ENCODE measurements at regions not wholly inside any gene's neighbourhood (a gene's known extent, or its start where the extent isn't known, plus 50 kb on each side); places are given as distances from the start of the nearest gene placed in this dataset.

DNA sequence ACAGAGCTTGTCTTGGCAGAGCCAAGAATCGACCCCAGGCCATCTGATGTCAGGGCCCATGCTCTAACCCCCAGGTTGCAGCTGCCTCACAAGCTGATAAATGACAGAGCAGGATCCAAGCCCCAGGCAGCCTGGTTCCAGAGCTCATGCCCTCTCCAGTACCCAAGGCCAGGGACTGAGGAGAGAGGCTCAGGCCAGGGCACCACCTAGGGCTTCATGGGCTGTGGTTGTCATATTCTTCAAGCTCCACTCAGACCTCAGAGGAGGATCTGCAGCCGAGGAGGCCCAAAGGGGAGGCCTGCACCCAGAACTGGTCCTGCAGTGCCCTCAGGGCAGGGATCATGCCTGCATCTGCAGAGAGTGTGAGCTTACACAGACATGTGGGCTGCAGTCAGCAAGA is 301.1 kb downstream of the MATN1 start:
- Mint-ChIP-seq H3K4me3 (no peak overlapping the region), H3K27ac (no peak overlapping the region), H3K9me3 (no peaks in the 10 kb centered on the region), H3K27me3 (ENCODE audit: insufficient read depth) (peaks cover 2% of the 10 kb centered on the region), H3K4me1 (ENCODE audit: low read depth) (no peaks in the 10 kb centered on the region), H3K36me3 (ENCODE audit: low read depth) (no peaks in the 10 kb centered on the region)
- DNase-seq (ENCODE audit: low spot score), result no peak
- intact Hi-C loops (cut with micrococcal nuclease), result no loop called here

DNA sequence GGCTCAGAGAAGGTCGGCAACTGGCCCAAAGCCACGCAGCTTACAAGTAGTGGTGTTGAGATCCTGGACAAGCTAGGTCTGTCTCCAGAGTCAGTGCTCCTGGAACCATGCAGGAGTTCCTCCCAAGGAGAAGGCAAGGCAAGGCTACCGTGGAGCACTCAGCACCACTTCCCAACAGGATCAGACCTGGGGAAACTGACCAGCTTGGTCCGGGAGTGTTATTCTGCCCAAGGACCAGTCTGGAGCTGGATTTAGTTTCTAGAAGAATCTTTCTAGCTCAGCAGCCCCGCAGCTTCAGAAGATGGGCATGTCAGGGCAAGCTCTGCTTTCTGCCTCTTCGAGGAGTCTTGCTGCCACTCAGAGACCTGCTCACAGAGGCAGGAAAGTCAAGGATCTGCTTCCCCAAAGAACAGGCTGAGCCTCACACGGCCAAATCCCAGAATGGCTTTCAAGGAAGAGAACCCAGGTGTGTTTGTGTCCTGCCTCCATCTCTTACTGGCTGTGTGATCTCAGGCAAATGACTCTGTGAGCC is 302.8 kb downstream of the MATN1 start:
- Mint-ChIP-seq H3K27ac (no peak overlapping the region), H3K9me3 (no peaks in the 10 kb centered on the region), H3K27me3 (ENCODE audit: insufficient read depth) (peaks cover 2% of the 10 kb centered on the region), H3K4me1 (ENCODE audit: low read depth) (no peaks in the 10 kb centered on the region), H3K36me3 (ENCODE audit: low read depth) (no peaks in the 10 kb centered on the region), H3K4me3 (no peak overlapping the region)
- intact Hi-C loops (cut with micrococcal nuclease), result no loop called here
- DNase-seq (ENCODE audit: low spot score), result no peak

DNA sequence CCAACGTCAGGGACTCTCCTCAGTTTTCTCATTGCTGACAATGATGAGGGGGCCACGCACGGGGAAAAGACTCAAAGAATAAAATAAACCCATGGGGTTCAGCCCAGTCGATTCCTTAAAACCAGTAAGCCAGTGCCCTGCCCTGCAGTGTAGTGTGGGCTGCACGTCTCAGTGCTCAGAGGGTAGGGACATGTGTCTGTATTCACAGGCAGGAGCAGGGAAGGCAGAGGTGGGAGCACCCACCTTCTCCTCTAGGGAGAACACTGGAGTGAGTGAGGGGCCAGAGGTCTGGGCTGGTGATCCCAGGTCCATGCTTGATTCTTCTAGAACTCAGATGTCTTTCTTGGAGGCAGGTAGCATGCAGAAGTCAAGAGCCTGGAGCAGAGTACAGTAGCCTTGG is 303.6 kb downstream of the MATN1 start:
- H3K36me3 Mint-ChIP-seq (ENCODE audit: low read depth), result no peaks in the 10 kb centered on the region
- no peak overlapping the region for H3K27ac Mint-ChIP-seq
- peaks cover 3% of the 10 kb centered on the region for H3K27me3 Mint-ChIP-seq (ENCODE audit: insufficient read depth)
- no peak for DNase-seq (ENCODE audit: low spot score)
- H3K4me1 Mint-ChIP-seq (ENCODE audit: low read depth), result no peaks in the 10 kb centered on the region
- intact Hi-C loops (cut with micrococcal nuclease), result no loop called here
- no peaks in the 10 kb centered on the region for H3K9me3 Mint-ChIP-seq
- H3K4me3 Mint-ChIP-seq, result no peak overlapping the region

DNA sequence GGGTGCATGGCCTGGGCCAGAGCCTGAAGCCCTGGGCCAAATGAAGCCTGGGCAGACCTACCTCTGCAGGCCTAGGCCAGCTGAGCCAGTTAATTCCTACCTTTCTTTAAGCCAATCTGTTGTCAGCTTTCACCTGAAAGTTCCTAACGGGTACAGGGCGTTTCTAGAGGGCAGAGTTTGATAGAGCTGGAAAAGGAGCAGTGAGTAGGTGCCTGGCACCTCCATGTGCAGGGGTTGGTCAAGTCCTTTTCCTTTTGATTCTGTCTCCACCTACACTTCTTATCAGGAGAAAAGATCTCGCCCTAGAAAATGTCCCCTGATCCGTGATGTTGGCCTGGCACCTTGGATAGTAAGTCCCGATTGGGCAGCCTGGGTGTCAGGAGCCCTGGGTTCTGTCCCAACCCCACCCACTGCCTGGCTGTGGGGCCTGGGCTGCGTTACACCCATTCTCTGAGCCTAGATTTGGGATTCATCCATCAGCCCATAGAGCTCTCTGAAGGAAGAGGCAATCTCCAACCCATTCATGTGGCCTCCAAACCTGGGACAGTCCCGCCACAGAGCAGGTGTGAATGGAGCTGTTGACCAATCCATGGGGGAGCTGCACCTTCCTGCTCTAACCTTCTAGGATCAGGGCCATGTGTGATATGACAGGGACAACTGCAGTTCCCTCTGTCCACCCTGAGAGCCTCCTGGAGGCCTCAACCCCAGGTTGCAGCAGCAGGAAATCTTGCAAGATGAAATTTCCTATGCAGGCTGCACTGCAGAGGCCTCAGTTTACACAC is 304.3 kb downstream of the MATN1 start:
- Mint-ChIP-seq H3K27me3 (ENCODE audit: insufficient read depth) (peaks cover 3% of the 10 kb centered on the region), H3K4me3 (no peak overlapping the region), H3K9me3 (no peaks in the 10 kb centered on the region), H3K27ac (no peak overlapping the region), H3K4me1 (ENCODE audit: low read depth) (no peaks in the 10 kb centered on the region), H3K36me3 (ENCODE audit: low read depth) (no peaks in the 10 kb centered on the region)
- no peak for DNase-seq (ENCODE audit: low spot score)
- intact Hi-C loops (cut with micrococcal nuclease), result no loop called here

DNA sequence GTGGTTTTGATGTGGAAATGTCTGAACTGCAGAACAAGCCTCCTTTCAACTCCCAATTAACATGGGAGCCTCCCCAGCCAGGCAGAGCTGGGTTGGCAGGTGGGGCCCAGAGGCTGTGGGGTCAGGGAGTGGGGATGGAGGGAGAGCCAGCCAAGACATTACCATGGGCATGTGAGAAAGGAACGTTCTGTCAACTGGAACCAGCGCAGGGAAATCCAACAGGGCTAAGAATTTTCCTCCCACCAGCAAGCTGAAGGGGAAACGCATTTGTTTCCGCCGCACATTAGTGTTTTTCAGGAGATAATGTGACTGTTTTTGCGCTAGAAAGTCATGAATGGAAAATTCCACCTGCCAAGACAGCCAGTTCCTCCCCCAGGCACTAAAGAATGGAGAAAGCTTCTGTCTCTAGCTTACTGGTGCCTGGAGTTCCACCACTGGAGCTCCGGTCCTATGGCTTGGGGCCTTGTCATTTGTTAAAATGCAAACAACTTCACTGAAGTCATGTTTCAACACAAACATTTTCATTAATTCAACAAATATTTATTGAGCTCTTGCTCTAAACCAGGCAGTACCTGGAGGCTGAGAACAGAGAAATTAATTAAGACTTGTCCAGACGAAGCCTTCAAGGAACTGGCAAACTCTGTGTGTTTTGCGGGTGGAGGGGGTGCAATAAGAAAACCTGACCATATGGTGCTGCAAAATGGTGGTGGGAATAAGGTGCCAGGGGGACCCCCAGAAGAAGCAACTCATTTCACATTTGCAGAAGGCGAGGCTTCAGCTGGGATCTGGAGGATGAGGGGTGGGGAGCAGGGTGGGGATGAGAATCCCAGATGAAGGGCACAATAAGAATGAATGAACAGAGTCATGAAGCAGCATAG is 305.1 kb downstream of the MATN1 start:
- H3K4me3 Mint-ChIP-seq, result no peak overlapping the region
- no peak overlapping the region for H3K27ac Mint-ChIP-seq
- no peaks in the 10 kb centered on the region for H3K9me3 Mint-ChIP-seq
- no peaks in the 10 kb centered on the region for H3K36me3 Mint-ChIP-seq (ENCODE audit: low read depth)
- intact Hi-C loops (cut with micrococcal nuclease), result no loop called here
- H3K4me1 Mint-ChIP-seq (ENCODE audit: low read depth), result no peaks in the 10 kb centered on the region
- H3K27me3 Mint-ChIP-seq (ENCODE audit: insufficient read depth), result peaks cover 3% of the 10 kb centered on the region
- DNase-seq (ENCODE audit: low spot score), result no peak

DNA sequence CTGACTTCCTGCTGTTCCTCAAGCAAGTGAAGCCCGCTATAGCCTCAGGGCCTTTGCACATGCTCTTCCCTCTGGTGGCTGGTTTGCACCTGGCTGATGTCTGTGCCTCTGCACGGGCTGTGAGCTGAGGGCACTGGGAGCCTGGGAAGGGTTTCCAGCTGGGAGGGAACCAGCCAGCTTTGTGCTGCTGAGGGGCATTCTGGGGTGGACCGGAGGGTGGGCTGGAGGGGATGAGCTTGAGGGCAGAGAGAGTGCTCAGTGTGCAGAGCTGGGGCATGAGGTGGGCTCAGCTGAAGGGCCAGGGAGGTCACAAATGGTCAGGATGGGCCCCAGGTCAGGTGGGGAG is 305.7 kb downstream of the MATN1 start:
- no peak for DNase-seq (ENCODE audit: low spot score)
- intact Hi-C loops (cut with micrococcal nuclease), result no loop called here
- no peaks in the 10 kb centered on the region for H3K36me3 Mint-ChIP-seq (ENCODE audit: low read depth)
- no peaks in the 10 kb centered on the region for H3K4me1 Mint-ChIP-seq (ENCODE audit: low read depth)
- peaks cover 3% of the 10 kb centered on the region for H3K27me3 Mint-ChIP-seq (ENCODE audit: insufficient read depth)
- no peaks in the 10 kb centered on the region for H3K9me3 Mint-ChIP-seq
- no peak overlapping the region for H3K4me3 Mint-ChIP-seq
- H3K27ac Mint-ChIP-seq, result no peak overlapping the region

DNA sequence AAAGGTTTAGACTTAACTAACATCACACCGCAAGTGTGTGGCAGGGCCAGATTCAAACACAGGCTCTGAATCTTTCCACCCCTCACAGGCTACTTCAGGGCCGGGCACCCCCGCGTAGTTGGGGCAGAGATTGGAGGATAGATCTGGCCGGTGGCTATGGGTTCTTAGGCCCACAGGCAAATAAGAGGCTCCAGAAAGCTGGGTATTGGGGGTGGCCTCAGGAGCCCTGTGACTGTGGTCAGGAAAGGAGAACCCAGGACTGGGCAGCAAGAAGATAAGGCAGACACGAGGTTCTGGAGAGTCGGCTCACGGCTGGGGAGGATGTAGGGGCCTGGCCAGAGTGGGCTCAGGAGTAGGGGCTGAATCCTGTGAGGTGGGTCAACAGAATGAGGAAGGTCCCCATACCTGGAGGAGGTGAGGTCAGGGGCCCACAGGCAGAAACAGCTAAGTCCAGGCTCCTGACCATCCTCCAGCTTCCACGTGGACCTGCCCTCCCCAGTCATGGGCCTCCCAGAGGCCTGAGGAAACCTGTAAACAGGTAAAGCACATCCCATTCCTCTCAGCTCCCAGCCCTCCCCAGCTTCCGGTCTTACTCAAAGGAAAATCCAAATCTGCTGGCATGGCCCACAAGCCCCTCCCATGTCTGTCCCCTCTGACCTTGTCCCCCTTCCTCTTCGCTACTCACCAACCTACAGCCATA is 306.2 kb downstream of the MATN1 start:
- no peak for DNase-seq (ENCODE audit: low spot score)
- H3K27ac Mint-ChIP-seq, result no peak overlapping the region
- peaks cover 3% of the 10 kb centered on the region for H3K27me3 Mint-ChIP-seq (ENCODE audit: insufficient read depth)

DNA sequence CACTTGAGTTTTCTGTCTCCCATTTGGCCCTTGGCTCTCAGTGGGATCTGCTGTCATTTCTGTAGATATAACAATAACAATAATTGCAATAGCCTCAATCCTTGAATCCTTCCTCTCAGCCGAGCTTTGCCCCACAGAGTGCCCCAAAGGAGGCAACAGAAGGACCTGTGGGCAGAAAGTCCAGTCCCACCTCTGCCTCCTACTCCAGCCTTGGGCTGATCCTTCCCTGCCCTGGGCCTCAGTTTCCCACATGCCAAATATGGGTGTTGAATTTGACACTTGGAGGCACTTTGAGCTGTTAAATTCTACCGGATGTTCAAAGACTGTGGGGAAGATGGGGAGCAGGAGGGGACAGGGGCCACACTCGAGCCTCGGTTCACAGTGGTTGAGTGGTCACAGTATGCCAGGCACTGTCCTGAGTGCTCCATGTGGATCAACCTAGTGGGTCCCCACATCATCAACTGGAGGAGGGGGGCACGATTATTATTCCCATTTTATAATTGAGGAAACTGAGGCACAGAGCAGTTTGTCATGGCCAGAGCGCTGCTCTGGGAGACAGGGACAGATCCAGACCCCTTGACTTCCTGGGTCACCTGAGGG is 307.1 kb downstream of the MATN1 start:
- Mint-ChIP-seq H3K27me3 (ENCODE audit: insufficient read depth) (peaks cover 3% of the 10 kb centered on the region), H3K9me3 (no peaks in the 10 kb centered on the region)
- DNase-seq (ENCODE audit: low spot score), result no peak

More for the DNA sequence above, 306.2 kb downstream of the MATN1 start:
- intact Hi-C loops (cut with micrococcal nuclease), result no loop called here
- Mint-ChIP-seq H3K4me3 (no peak overlapping the region), H3K4me1 (ENCODE audit: low read depth) (no peaks in the 10 kb centered on the region), H3K9me3 (no peaks in the 10 kb centered on the region), H3K36me3 (ENCODE audit: low read depth) (no peaks in the 10 kb centered on the region)

DNA sequence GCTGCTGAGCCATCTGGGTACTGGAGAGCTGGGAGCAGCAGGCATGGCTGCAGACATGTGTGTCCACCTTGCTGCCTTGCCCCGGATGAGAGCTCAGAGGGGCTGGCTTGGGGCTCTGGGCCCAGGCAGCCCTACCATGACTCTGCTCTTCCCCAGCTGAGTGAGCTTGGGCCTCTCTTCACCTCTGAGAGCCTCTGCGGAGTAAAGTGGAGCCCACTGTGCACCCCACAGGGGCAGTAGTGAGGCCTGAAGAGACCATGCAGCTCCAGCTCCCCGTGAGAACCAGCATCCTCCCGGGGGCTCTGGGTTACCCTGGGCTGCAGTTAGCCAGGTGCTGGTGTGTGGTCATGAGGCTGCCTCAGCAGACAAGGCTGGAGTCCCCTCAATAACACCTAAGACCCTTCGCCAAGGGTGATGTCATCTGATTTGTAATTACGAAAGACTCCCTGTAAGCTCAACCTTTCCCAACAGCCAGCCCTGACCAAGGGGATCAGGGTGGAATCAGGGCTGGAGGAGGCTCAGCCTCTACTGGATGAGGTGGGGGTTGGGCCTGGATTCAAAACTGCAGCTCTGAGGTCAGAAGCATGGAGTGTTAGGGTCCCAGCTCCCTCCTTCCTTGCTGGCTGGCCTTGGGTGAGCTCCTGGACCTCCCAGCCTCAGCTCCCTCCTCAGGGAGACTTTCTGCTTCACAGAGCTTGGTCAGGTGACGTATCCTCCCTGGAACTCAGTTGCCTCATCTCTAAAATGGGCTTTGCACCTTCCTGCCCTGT is 308.0 kb downstream of the MATN1 start:
- no peak overlapping the region for H3K27ac Mint-ChIP-seq
- no peaks in the 10 kb centered on the region for H3K9me3 Mint-ChIP-seq
- H3K27me3 Mint-ChIP-seq (ENCODE audit: insufficient read depth), result peaks cover 3% of the 10 kb centered on the region
- no peak overlapping the region for H3K4me3 Mint-ChIP-seq
- intact Hi-C loops (cut with micrococcal nuclease), result no loop called here
- no peak for DNase-seq (ENCODE audit: low spot score)
- H3K36me3 Mint-ChIP-seq (ENCODE audit: low read depth), result no peaks in the 10 kb centered on the region
- no peaks in the 10 kb centered on the region for H3K4me1 Mint-ChIP-seq (ENCODE audit: low read depth)

More for the DNA sequence above, 307.1 kb downstream of the MATN1 start:
- Mint-ChIP-seq H3K27ac (no peak overlapping the region), H3K4me1 (ENCODE audit: low read depth) (no peaks in the 10 kb centered on the region), H3K4me3 (no peak overlapping the region), H3K36me3 (ENCODE audit: low read depth) (no peaks in the 10 kb centered on the region)
- intact Hi-C loops (cut with micrococcal nuclease), result no loop called here

DNA sequence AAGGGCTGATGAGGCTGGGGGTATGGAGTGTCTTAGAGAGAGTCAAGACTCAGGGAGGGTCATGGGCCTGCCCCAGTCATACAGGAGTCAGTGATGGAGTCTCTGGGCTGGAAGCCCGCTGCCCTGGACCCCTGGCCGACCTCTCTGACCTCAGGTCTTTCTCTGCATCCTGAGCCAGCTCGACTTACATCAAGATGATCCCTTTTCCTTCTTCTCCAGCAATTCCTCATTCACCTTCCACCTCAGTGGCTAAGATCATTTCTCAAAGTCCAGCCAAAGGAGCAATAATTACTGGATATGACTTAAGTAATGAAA is 308.6 kb downstream of the MATN1 start:
- no peaks in the 10 kb centered on the region for H3K4me1 Mint-ChIP-seq (ENCODE audit: low read depth)
- intact Hi-C loops (cut with micrococcal nuclease), result no loop called here
- no peak for DNase-seq (ENCODE audit: low spot score)
- H3K27me3 Mint-ChIP-seq (ENCODE audit: insufficient read depth), result peaks cover 6% of the 10 kb centered on the region
- H3K36me3 Mint-ChIP-seq (ENCODE audit: low read depth), result no peaks in the 10 kb centered on the region
- H3K9me3 Mint-ChIP-seq, result no peaks in the 10 kb centered on the region
- H3K27ac Mint-ChIP-seq, result no peak overlapping the region
- no peak overlapping the region for H3K4me3 Mint-ChIP-seq

DNA sequence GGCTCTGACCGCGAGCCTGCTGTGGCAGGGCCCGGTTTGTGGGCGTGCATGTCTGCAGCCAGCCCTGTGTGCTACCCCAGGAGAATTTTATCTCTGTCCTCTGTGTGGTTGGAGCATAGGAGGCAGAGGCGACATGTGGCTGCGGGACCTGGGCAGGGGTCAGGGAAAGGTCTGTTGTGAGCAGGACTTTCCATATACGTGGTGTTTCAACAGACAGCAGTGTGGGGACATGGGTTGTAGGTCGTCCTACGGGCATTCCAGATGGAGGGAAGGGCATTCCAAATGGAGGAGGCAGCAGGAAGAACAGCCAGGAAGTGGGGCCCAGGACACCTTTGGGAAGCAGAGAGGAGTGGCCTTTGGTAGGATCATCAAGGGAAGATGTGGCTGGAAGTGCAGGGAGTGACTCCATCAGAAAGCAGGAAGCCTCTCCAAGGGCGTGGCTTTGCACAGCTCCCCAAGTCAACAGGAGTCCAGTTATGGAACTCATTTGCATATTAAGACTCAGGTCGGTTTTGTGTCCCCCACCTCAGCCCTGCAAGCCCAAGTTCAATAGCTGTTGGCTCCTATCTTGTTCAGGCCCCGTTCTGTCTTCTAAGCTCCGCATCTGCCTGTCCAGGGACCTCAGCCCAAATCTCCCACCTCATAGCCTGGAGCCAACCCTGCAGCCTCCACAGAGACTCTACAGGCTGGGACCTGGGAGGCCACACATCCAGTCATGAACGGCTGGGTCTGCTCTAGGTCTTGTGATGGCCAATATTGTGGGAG is 309.1 kb downstream of the MATN1 start:
- no peak overlapping the region for H3K4me3 Mint-ChIP-seq
- H3K27me3 Mint-ChIP-seq (ENCODE audit: insufficient read depth), result peaks cover 6% of the 10 kb centered on the region
- no peak for DNase-seq (ENCODE audit: low spot score)
- H3K9me3 Mint-ChIP-seq, result no peaks in the 10 kb centered on the region
- no peaks in the 10 kb centered on the region for H3K4me1 Mint-ChIP-seq (ENCODE audit: low read depth)
- intact Hi-C loops (cut with micrococcal nuclease), result no loop called here
- H3K27ac Mint-ChIP-seq, result no peak overlapping the region
- no peaks in the 10 kb centered on the region for H3K36me3 Mint-ChIP-seq (ENCODE audit: low read depth)

DNA sequence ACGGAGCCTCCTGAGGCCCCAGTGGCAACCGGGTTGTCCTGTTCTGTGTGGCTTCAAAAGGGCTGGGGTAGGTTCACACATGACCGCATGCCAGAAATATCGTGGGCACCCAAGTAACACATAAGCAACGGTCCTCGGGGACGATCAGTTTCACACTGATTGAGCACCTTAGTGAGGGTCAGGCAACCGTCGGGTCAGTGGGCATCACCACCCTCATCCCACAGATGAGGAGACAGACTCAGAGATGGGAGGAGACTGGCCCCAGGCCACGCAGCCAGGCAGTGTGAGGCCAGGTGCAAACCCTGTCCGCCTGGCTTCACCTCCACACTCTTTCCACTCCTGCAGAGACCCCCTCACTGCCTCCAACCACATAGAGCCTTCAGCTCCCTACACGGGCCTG is 309.8 kb downstream of the MATN1 start:
- Mint-ChIP-seq H3K36me3 (ENCODE audit: low read depth) (no peaks in the 10 kb centered on the region), H3K4me1 (ENCODE audit: low read depth) (no peaks in the 10 kb centered on the region), H3K4me3 (no peak overlapping the region), H3K9me3 (no peaks in the 10 kb centered on the region), H3K27me3 (ENCODE audit: insufficient read depth) (peaks cover 6% of the 10 kb centered on the region), H3K27ac (no peak overlapping the region)
- intact Hi-C loops (cut with micrococcal nuclease), result no loop called here
- DNase-seq (ENCODE audit: low spot score), result no peak

Data from activated T-helper 1 cell treated with anti-CD3 and anti-CD28 coated beads, Interleukin-12 subunit alpha, Interleukin-12 subunit beta, Interleukin-2, Interleukin-4 antibody, amounts not matched to agents 30 ng/mL and 10 ng/mL and 1 ng/mL, durations not matched to agents 14 hours and 24 hours and 36 hours (primary cell).